ENCODE measurements at regions not wholly inside any gene's neighbourhood (a gene's known extent, or its start where the extent isn't known, plus 50 kb on each side); places are given as distances from the start of the nearest gene placed in this dataset.

- Histone ChIP-seq H3K4me1 (ENCODE audit: control insufficient read depth, low read depth, low read length) (no peaks in the 10 kb centered on the region), H3K9ac (ENCODE audit: low read length) (no peak overlapping the region), H2BK120ac (ENCODE audit: low read depth, low read length) (no peak overlapping the region), H3K4me2 (ENCODE audit: low read length) (no peak overlapping the region), H3K23ac (ENCODE audit: low read length) (no peak overlapping the region), H3K36me3 (ENCODE audit: control insufficient read depth, insufficient read depth, low read length) (no peaks in the 10 kb centered on the region), H3K4ac (ENCODE audit: low read depth, low read length) (peak overlapping the region; percentile 4), H2BK5ac (ENCODE audit: low read length) (no peak overlapping the region), H3K27ac (ENCODE audit: low read depth, low read length) (no peak overlapping the region), H3K79me2 (ENCODE audit: control insufficient read depth, insufficient read depth, low read length) (no peaks in the 10 kb centered on the region), H4K5ac (ENCODE audit: low read length) (no peak overlapping the region), H3K27me3 (ENCODE audit: insufficient read depth, low read length, poor library complexity) (no peaks in the 10 kb centered on the region), H4K8ac (ENCODE audit: low read depth, low read length) (no peak overlapping the region), H3K18ac (ENCODE audit: low read length) (no peak overlapping the region), H3K56ac (ENCODE audit: low read length) (peak overlapping the region; percentile 52), H3K79me1 (ENCODE audit: low read length) (no peaks in the 10 kb centered on the region), H3K4me3 (ENCODE audit: low read length) (no peak overlapping the region), H2AK5ac (ENCODE audit: low read length) (no peak overlapping the region), H2BK15ac (replicated peaks; ENCODE audit: low read depth) (no peak overlapping the region)
- peak; percentile 67 for DNase-seq
- WGBS (ENCODE audit: extremely low coverage, insufficient coverage, low lambda C conversion rate): no CpG with 5 or more reads among the region's 3 CpGs
These were observed 424.2 kb downstream of the FGF13 start for GRCh38 chrX:138287205-138287877.

- no peak overlapping the region for H4K5ac ChIP-seq (ENCODE audit: low read length)
- WGBS (ENCODE audit: extremely low coverage, insufficient coverage, low lambda C conversion rate): no CpG with 5 or more reads among the region's 5 CpGs
These were observed 416.6 kb downstream of the FGF13 start for GRCh38 chrX:138294951-138295350.

GRCh38 chrX:138298268-138298667 is 413.2 kb downstream of the FGF13 start:
- no peaks in the 10 kb centered on the region for H3K4me1 ChIP-seq (ENCODE audit: control insufficient read depth, low read depth, low read length)
- H2BK5ac ChIP-seq (ENCODE audit: low read length): no peak overlapping the region
- no peak overlapping the region for H2BK15ac ChIP-seq (replicated peaks; ENCODE audit: low read depth)
- H3K9ac ChIP-seq (ENCODE audit: low read length): no peak overlapping the region
- no CpG with 5 or more reads among the region's 3 CpGs for WGBS (ENCODE audit: extremely low coverage, insufficient coverage, low lambda C conversion rate)
- no peak overlapping the region for H3K18ac ChIP-seq (ENCODE audit: low read length)
- H3K27ac ChIP-seq (ENCODE audit: low read depth, low read length): no peak overlapping the region
- H2BK120ac ChIP-seq (ENCODE audit: low read depth, low read length): no peak overlapping the region
- no peak overlapping the region for H3K4me2 ChIP-seq (ENCODE audit: low read length)
- H2AK5ac ChIP-seq (ENCODE audit: low read length): no peak overlapping the region
- H4K8ac ChIP-seq (ENCODE audit: low read depth, low read length): no peak overlapping the region
- DNase-seq: no peak
- no peak overlapping the region for H3K56ac ChIP-seq (ENCODE audit: low read length)
- H3K23ac ChIP-seq (ENCODE audit: low read length): no peak overlapping the region
- H3K27me3 ChIP-seq (ENCODE audit: insufficient read depth, low read length, poor library complexity): no peaks in the 10 kb centered on the region
- H4K5ac ChIP-seq (ENCODE audit: low read length): no peak overlapping the region
- H3K79me2 ChIP-seq (ENCODE audit: control insufficient read depth, insufficient read depth, low read length): no peaks in the 10 kb centered on the region
- H3K4ac ChIP-seq (ENCODE audit: low read depth, low read length): no peak overlapping the region
- H3K79me1 ChIP-seq (ENCODE audit: low read length): no peaks in the 10 kb centered on the region
- H3K4me3 ChIP-seq (ENCODE audit: low read length): no peak overlapping the region
- H3K36me3 ChIP-seq (ENCODE audit: control insufficient read depth, insufficient read depth, low read length): no peaks in the 10 kb centered on the region

More at GRCh38 chrX:138294951-138295350, 416.6 kb downstream of the FGF13 start:
- Histone ChIP-seq H3K4me2 (ENCODE audit: low read length) (no peak overlapping the region), H3K23ac (ENCODE audit: low read length) (no peak overlapping the region), H3K36me3 (ENCODE audit: control insufficient read depth, insufficient read depth, low read length) (no peaks in the 10 kb centered on the region), H3K79me2 (ENCODE audit: control insufficient read depth, insufficient read depth, low read length) (no peaks in the 10 kb centered on the region), H2AK5ac (ENCODE audit: low read length) (no peak overlapping the region), H3K4me1 (ENCODE audit: control insufficient read depth, low read depth, low read length) (no peaks in the 10 kb centered on the region), H3K4ac (ENCODE audit: low read depth, low read length) (no peak overlapping the region), H3K56ac (ENCODE audit: low read length) (no peak overlapping the region), H3K27me3 (ENCODE audit: insufficient read depth, low read length, poor library complexity) (no peaks in the 10 kb centered on the region), H3K27ac (ENCODE audit: low read depth, low read length) (no peak overlapping the region), H3K18ac (ENCODE audit: low read length) (no peak overlapping the region), H3K9ac (ENCODE audit: low read length) (no peak overlapping the region), H3K79me1 (ENCODE audit: low read length) (no peaks in the 10 kb centered on the region), H4K8ac (ENCODE audit: low read depth, low read length) (no peak overlapping the region), H2BK5ac (ENCODE audit: low read length) (no peak overlapping the region), H3K4me3 (ENCODE audit: low read length) (no peak overlapping the region), H2BK15ac (replicated peaks; ENCODE audit: low read depth) (no peak overlapping the region), H2BK120ac (ENCODE audit: low read depth, low read length) (no peak overlapping the region)
- no peak for DNase-seq

- no peak for DNase-seq
- Histone ChIP-seq H3K23ac (ENCODE audit: low read length) (no peak overlapping the region), H2BK5ac (ENCODE audit: low read length) (no peak overlapping the region), H3K27me3 (ENCODE audit: insufficient read depth, low read length, poor library complexity) (no peaks in the 10 kb centered on the region), H3K79me2 (ENCODE audit: control insufficient read depth, insufficient read depth, low read length) (no peaks in the 10 kb centered on the region), H3K79me1 (ENCODE audit: low read length) (no peaks in the 10 kb centered on the region), H3K4ac (ENCODE audit: low read depth, low read length) (no peak overlapping the region), H3K4me3 (ENCODE audit: low read length) (no peak overlapping the region), H3K56ac (ENCODE audit: low read length) (no peak overlapping the region), H3K27ac (ENCODE audit: low read depth, low read length) (no peak overlapping the region), H4K8ac (ENCODE audit: low read depth, low read length) (no peak overlapping the region), H2BK120ac (ENCODE audit: low read depth, low read length) (no peak overlapping the region), H2BK15ac (replicated peaks; ENCODE audit: low read depth) (no peak overlapping the region), H3K4me1 (ENCODE audit: control insufficient read depth, low read depth, low read length) (no peaks in the 10 kb centered on the region), H3K4me2 (ENCODE audit: low read length) (no peak overlapping the region), H4K5ac (ENCODE audit: low read length) (no peak overlapping the region), H2AK5ac (ENCODE audit: low read length) (no peak overlapping the region), H3K18ac (ENCODE audit: low read length) (no peak overlapping the region), H3K9ac (ENCODE audit: low read length) (no peak overlapping the region), H3K36me3 (ENCODE audit: control insufficient read depth, insufficient read depth, low read length) (no peaks in the 10 kb centered on the region)
These were observed 365.7 kb downstream of the FGF13 start for GRCh38 chrX:138345801-138346200.

GRCh38 chrX:138349351-138349750 is 362.2 kb downstream of the FGF13 start:
- Histone ChIP-seq H3K4me1 (ENCODE audit: control insufficient read depth, low read depth, low read length) (no peaks in the 10 kb centered on the region), H3K56ac (ENCODE audit: low read length) (no peak overlapping the region), H2BK15ac (replicated peaks; ENCODE audit: low read depth) (no peak overlapping the region), H3K4me2 (ENCODE audit: low read length) (no peak overlapping the region), H4K8ac (ENCODE audit: low read depth, low read length) (no peak overlapping the region), H3K79me1 (ENCODE audit: low read length) (no peaks in the 10 kb centered on the region), H3K9ac (ENCODE audit: low read length) (no peak overlapping the region), H3K36me3 (ENCODE audit: control insufficient read depth, insufficient read depth, low read length) (no peaks in the 10 kb centered on the region), H2AK5ac (ENCODE audit: low read length) (no peak overlapping the region), H3K4ac (ENCODE audit: low read depth, low read length) (no peak overlapping the region), H3K27ac (ENCODE audit: low read depth, low read length) (no peak overlapping the region), H3K18ac (ENCODE audit: low read length) (no peak overlapping the region), H3K27me3 (ENCODE audit: insufficient read depth, low read length, poor library complexity) (no peaks in the 10 kb centered on the region), H2BK120ac (ENCODE audit: low read depth, low read length) (no peak overlapping the region), H4K5ac (ENCODE audit: low read length) (no peak overlapping the region), H2BK5ac (ENCODE audit: low read length) (no peak overlapping the region), H3K79me2 (ENCODE audit: control insufficient read depth, insufficient read depth, low read length) (no peaks in the 10 kb centered on the region), H3K4me3 (ENCODE audit: low read length) (no peak overlapping the region), H3K23ac (ENCODE audit: low read length) (no peak overlapping the region)
- peak; percentile 25 for DNase-seq
- no CpG with 5 or more reads among the region's 3 CpGs for WGBS (ENCODE audit: extremely low coverage, insufficient coverage, low lambda C conversion rate)

GRCh38 chrX:138378876-138379275 is 332.6 kb downstream of the FGF13 start:
- Histone ChIP-seq H3K18ac (ENCODE audit: low read length) (no peak overlapping the region), H2BK120ac (ENCODE audit: low read depth, low read length) (no peak overlapping the region), H2AK5ac (ENCODE audit: low read length) (no peak overlapping the region), H3K9ac (ENCODE audit: low read length) (no peak overlapping the region), H3K79me1 (ENCODE audit: low read length) (no peaks in the 10 kb centered on the region), H3K23ac (ENCODE audit: low read length) (no peak overlapping the region), H2BK15ac (replicated peaks; ENCODE audit: low read depth) (no peak overlapping the region), H2BK5ac (ENCODE audit: low read length) (no peak overlapping the region), H3K79me2 (ENCODE audit: control insufficient read depth, insufficient read depth, low read length) (no peaks in the 10 kb centered on the region), H3K27me3 (ENCODE audit: insufficient read depth, low read length, poor library complexity) (no peaks in the 10 kb centered on the region), H4K8ac (ENCODE audit: low read depth, low read length) (no peak overlapping the region), H3K4me3 (ENCODE audit: low read length) (no peak overlapping the region), H3K56ac (ENCODE audit: low read length) (no peak overlapping the region), H3K4me1 (ENCODE audit: control insufficient read depth, low read depth, low read length) (no peaks in the 10 kb centered on the region), H3K27ac (ENCODE audit: low read depth, low read length) (no peak overlapping the region), H4K5ac (ENCODE audit: low read length) (no peak overlapping the region), H3K4me2 (ENCODE audit: low read length) (no peak overlapping the region), H3K4ac (ENCODE audit: low read depth, low read length) (no peak overlapping the region), H3K36me3 (ENCODE audit: control insufficient read depth, insufficient read depth, low read length) (no peaks in the 10 kb centered on the region)
- DNase-seq: no peak
- WGBS (ENCODE audit: extremely low coverage, insufficient coverage, low lambda C conversion rate): no CpG with 5 or more reads among the region's 2 CpGs

Data from mesendoderm (in vitro differentiated cells).